AG10803 (cell line): ENCODE measurements at regions not wholly inside any gene's neighbourhood (a gene's known extent, or its start where the extent isn't known, plus 50 kb on each side); places are given as distances from the start of the nearest gene placed in this dataset.

Experiments
- DNase-seq: peaks from one replicate; pipeline ENCODE4 v3.0.0; 2010; ENCODE audit warnings: low read depth
- H3K4me3 ChIP-seq: 2 replicates; pipeline ENCODE4 v1.5.1; 2011; ENCODE audit warnings: mild to moderate bottlenecking, low read length, control low read depth
- TF ChIP-seq, protein P1 (sequence below): conservative IDR thresholded peaks from 2 replicates; pipeline ENCODE4 v1.5.1; 2011; ENCODE audit warnings: mild to moderate bottlenecking, low read length, control low read depth, inconsistent platforms

GRCh38 chr3:141686466-141687291, 51.4 kb upstream of the RNF7 start:
- TF ChIP-seq, protein P1, sequence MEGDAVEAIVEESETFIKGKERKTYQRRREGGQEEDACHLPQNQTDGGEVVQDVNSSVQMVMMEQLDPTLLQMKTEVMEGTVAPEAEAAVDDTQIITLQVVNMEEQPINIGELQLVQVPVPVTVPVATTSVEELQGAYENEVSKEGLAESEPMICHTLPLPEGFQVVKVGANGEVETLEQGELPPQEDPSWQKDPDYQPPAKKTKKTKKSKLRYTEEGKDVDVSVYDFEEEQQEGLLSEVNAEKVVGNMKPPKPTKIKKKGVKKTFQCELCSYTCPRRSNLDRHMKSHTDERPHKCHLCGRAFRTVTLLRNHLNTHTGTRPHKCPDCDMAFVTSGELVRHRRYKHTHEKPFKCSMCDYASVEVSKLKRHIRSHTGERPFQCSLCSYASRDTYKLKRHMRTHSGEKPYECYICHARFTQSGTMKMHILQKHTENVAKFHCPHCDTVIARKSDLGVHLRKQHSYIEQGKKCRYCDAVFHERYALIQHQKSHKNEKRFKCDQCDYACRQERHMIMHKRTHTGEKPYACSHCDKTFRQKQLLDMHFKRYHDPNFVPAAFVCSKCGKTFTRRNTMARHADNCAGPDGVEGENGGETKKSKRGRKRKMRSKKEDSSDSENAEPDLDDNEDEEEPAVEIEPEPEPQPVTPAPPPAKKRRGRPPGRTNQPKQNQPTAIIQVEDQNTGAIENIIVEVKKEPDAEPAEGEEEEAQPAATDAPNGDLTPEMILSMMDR = no peak
- peak overlapping the region; percentile 56 for H3K4me3 ChIP-seq
- DNase-seq = peak; percentile 69
